OCI-M2 (cell line): ENCODE measurements at regions not wholly inside any gene's neighbourhood (a gene's known extent, or its start where the extent isn't known, plus 50 kb on each side); places are given as distances from the start of the nearest gene placed in this dataset.
"Not testable (repeated sequence)": the region's sequence is repeated elsewhere in the genome, so short reads cannot be mapped to it uniquely, and the experiment has no call there.

ENCODE experiments used
- DNase-seq: peaks from one replicate; lab custom pipeline; 2025; ENCODE audit not compliant: unreplicated experiment; lab: John Stamatoyannopoulos, UW

- no peak for DNase-seq
Observed at GRCh38 chr5:104045987-104046386, 483.4 kb upstream of the NUDT12 start.

GRCh38 chr5:104039871-104040270, 477.3 kb upstream of the NUDT12 start:
- DNase-seq, result not testable (repeated sequence)

GRCh38 chr5:104037136-104037535, 474.5 kb upstream of the NUDT12 start:
- DNase-seq, result not testable (repeated sequence)

- DNase-seq, result not testable (repeated sequence)
Observed at GRCh38 chr5:104033186-104033585, 470.6 kb upstream of the NUDT12 start.

GRCh38 chr5:104024538-104024937, 461.9 kb upstream of the NUDT12 start:
- DNase-seq, result no peak

- no peak for DNase-seq
Observed at GRCh38 chr5:104023739-104024138, 461.1 kb upstream of the NUDT12 start.

GRCh38 chr5:104019956-104020355, 457.4 kb upstream of the NUDT12 start:
- DNase-seq, result no peak

- no peak for DNase-seq
Observed at GRCh38 chr5:104018299-104018698, 455.7 kb upstream of the NUDT12 start.

GRCh38 chr5:104016646-104017045, 454.1 kb upstream of the NUDT12 start:
- DNase-seq, result no peak

- DNase-seq, result no peak
Observed at GRCh38 chr5:104015765-104016164, 453.2 kb upstream of the NUDT12 start.

GRCh38 chr5:104002783-104003182, 440.2 kb upstream of the NUDT12 start:
- DNase-seq, result not testable (repeated sequence)

GRCh38 chr5:104001136-104001535, 438.5 kb upstream of the NUDT12 start:
- DNase-seq, result no peak

GRCh38 chr5:103993031-103993430, 430.4 kb upstream of the NUDT12 start:
- DNase-seq, result no peak

- no peak for DNase-seq
Observed at GRCh38 chr5:103990064-103990463, 427.5 kb upstream of the NUDT12 start.

- no peak for DNase-seq
Observed at GRCh38 chr5:103981592-103981991, 419.0 kb upstream of the NUDT12 start.

- no peak for DNase-seq
Observed at GRCh38 chr5:103973669-103974068, 411.1 kb upstream of the NUDT12 start.

- not testable (repeated sequence) for DNase-seq
Observed at GRCh38 chr5:103966295-103966694, 403.7 kb upstream of the NUDT12 start.

- DNase-seq, result no peak
Observed at GRCh38 chr5:103962023-103962422, 399.4 kb upstream of the NUDT12 start.

- no peak for DNase-seq
Observed at GRCh38 chr5:103953601-103954382, 391.2 kb upstream of the NUDT12 start.

- no peak for DNase-seq
Observed at GRCh38 chr5:103951776-103952175, 389.2 kb upstream of the NUDT12 start.

GRCh38 chr5:103943230-103943629, 380.6 kb upstream of the NUDT12 start:
- DNase-seq, result no peak

- DNase-seq, result no peak
Observed at GRCh38 chr5:103942587-103943186, 380.1 kb upstream of the NUDT12 start.

GRCh38 chr5:103941596-103941995, 379.0 kb upstream of the NUDT12 start:
- DNase-seq, result no peak
